Ishikawa (cell line): ENCODE measurements at regions not wholly inside any gene's neighbourhood (a gene's known extent, or its start where the extent isn't known, plus 50 kb on each side); places are given as distances from the start of the nearest gene placed in this dataset.

Experiments used
- CEBPB ChIP-seq: IDR thresholded peaks from 2 replicates; pipeline ENCODE4 v1.6.1; 2012
- CREB1 ChIP-seq: IDR thresholded peaks from 2 replicates; pipeline ENCODE4 v1.6.1; 2012; ENCODE audit warnings: low read depth
- EP300 ChIP-seq: IDR thresholded peaks from 2 replicates; pipeline ENCODE4 v1.6.1; 2012; ENCODE audit warnings: borderline replicate concordance
- FOXM1 ChIP-seq: IDR thresholded peaks from 2 replicates; pipeline ENCODE4 v1.6.1; 2012; ENCODE audit warnings: low read depth, borderline replicate concordance
- MAX ChIP-seq: IDR thresholded peaks from 2 replicates; pipeline ENCODE4 v1.6.1; 2012
- NFIC ChIP-seq: IDR thresholded peaks from 2 replicates; pipeline ENCODE4 v1.6.1; 2012
- RAD21 ChIP-seq: IDR thresholded peaks from 2 replicates; pipeline ENCODE4 v1.6.1; 2012; ENCODE audit warnings: low read depth
- REST ChIP-seq: IDR thresholded peaks from 2 replicates; pipeline ENCODE4 v1.6.1; 2012; ENCODE audit warnings: low read depth, mild to moderate bottlenecking
- TAF1 ChIP-seq: IDR thresholded peaks from 2 replicates; pipeline ENCODE4 v1.6.1; 2012; ENCODE audit warnings: low read depth, mild to moderate bottlenecking
- TCF12 ChIP-seq: IDR thresholded peaks from 2 replicates; pipeline ENCODE4 v1.6.1; 2012; ENCODE audit warnings: low read depth
- TEAD4 ChIP-seq: IDR thresholded peaks from 2 replicates; pipeline ENCODE4 v1.6.1; 2012
- USF1 ChIP-seq: IDR thresholded peaks from 2 replicates; pipeline ENCODE4 v1.6.1; 2012
- YY1 ChIP-seq: IDR thresholded peaks from 2 replicates; pipeline ENCODE4 v1.6.1; 2012; ENCODE audit warnings: low read depth
- ZBTB7A ChIP-seq: IDR thresholded peaks from 2 replicates; pipeline ENCODE4 v1.6.1; 2012; ENCODE audit warnings: low read depth

- TF ChIP-seq REST (no peak), RAD21 (no peak), TAF1 (no peak), TCF12 (no peak), CEBPB (no peak), NFIC (no peak), MAX (no peak), USF1 (no peak), CREB1 (no peak), EP300 (no peak), TEAD4 (no peak), FOXM1 (no peak), ZBTB7A (no peak), YY1 (no peak)
These were observed 439.3 kb upstream of the TRIB2 start for GRCh38 chr2:12277241-12278034.
